ENCODE measurements at regions not wholly inside any gene's neighbourhood (a gene's known extent, or its start where the extent isn't known, plus 50 kb on each side); places are given as distances from the start of the nearest gene placed in this dataset.

- TF ChIP-seq, protein P1, sequence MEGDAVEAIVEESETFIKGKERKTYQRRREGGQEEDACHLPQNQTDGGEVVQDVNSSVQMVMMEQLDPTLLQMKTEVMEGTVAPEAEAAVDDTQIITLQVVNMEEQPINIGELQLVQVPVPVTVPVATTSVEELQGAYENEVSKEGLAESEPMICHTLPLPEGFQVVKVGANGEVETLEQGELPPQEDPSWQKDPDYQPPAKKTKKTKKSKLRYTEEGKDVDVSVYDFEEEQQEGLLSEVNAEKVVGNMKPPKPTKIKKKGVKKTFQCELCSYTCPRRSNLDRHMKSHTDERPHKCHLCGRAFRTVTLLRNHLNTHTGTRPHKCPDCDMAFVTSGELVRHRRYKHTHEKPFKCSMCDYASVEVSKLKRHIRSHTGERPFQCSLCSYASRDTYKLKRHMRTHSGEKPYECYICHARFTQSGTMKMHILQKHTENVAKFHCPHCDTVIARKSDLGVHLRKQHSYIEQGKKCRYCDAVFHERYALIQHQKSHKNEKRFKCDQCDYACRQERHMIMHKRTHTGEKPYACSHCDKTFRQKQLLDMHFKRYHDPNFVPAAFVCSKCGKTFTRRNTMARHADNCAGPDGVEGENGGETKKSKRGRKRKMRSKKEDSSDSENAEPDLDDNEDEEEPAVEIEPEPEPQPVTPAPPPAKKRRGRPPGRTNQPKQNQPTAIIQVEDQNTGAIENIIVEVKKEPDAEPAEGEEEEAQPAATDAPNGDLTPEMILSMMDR (IDR thresholded peaks at IDR 0.05; ENCODE audit: low read depth, low read length), result no peak
- TF ChIP-seq MYC (IDR thresholded peaks at IDR 0.05; ENCODE audit: low read depth, low read length), result no peak
Measured at GRCh38 chr7:124577256-124577655, 188.3 kb downstream of the GPR37 start.

Data from NB4 (cell line).